ENCODE measurements at regions not wholly inside any gene's neighbourhood (a gene's known extent, or its start where the extent isn't known, plus 50 kb on each side); places are given as distances from the start of the nearest gene placed in this dataset.

GRCh38 chr2:22697054-22697788, 687.8 kb upstream of the KLHL29 start:
- Histone ChIP-seq H4K20me1 (ENCODE audit: low read depth, low read length) (no peaks in the 10 kb centered on the region), H3K27ac (ENCODE audit: low read depth, low read length) (no peak overlapping the region), H2AFZ (ENCODE audit: low read depth, low read length, severe bottlenecking) (no peak overlapping the region), H3K4me3 (ENCODE audit: insufficient read depth, low read length, poor library complexity, severe bottlenecking) (no peak overlapping the region), H3K9me2 (replicated peaks; ENCODE audit: insufficient read depth, low read length) (no peaks in the 10 kb centered on the region), H3K4me2 (ENCODE audit: low read depth, low read length, poor library complexity, severe bottlenecking) (no peak overlapping the region), H3K79me2 (ENCODE audit: insufficient read depth, low read length) (no peaks in the 10 kb centered on the region), H3F3A (ENCODE audit: insufficient read depth) (no peaks in the 10 kb centered on the region), H3K9ac (ENCODE audit: low read length) (no peak overlapping the region), H3K27me3 (ENCODE audit: low read length) (no peaks in the 10 kb centered on the region), H3K36me3 (ENCODE audit: low read length) (no peaks in the 10 kb centered on the region), H3K9me3 (ENCODE audit: insufficient read depth, low read length) (no peaks in the 10 kb centered on the region)
- TF ChIP-seq, protein P1, sequence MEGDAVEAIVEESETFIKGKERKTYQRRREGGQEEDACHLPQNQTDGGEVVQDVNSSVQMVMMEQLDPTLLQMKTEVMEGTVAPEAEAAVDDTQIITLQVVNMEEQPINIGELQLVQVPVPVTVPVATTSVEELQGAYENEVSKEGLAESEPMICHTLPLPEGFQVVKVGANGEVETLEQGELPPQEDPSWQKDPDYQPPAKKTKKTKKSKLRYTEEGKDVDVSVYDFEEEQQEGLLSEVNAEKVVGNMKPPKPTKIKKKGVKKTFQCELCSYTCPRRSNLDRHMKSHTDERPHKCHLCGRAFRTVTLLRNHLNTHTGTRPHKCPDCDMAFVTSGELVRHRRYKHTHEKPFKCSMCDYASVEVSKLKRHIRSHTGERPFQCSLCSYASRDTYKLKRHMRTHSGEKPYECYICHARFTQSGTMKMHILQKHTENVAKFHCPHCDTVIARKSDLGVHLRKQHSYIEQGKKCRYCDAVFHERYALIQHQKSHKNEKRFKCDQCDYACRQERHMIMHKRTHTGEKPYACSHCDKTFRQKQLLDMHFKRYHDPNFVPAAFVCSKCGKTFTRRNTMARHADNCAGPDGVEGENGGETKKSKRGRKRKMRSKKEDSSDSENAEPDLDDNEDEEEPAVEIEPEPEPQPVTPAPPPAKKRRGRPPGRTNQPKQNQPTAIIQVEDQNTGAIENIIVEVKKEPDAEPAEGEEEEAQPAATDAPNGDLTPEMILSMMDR (IDR thresholded peaks at IDR 0.05; ENCODE audit: insufficient read depth, low read length, poor library complexity, severe bottlenecking), result no peak
- no peak for TF ChIP-seq EZH2phosphoT487 (conservative IDR thresholded peaks at IDR 0.05; ENCODE audit: low read length)

GRCh38 chr2:22701561-22702160, 683.3 kb upstream of the KLHL29 start:
- Histone ChIP-seq H3F3A (ENCODE audit: insufficient read depth) (no peaks in the 10 kb centered on the region), H3K9ac (ENCODE audit: low read length) (no peak overlapping the region), H3K4me2 (ENCODE audit: low read depth, low read length, poor library complexity, severe bottlenecking) (no peak overlapping the region), H3K9me2 (replicated peaks; ENCODE audit: insufficient read depth, low read length) (no peaks in the 10 kb centered on the region), H3K9me3 (ENCODE audit: insufficient read depth, low read length) (no peaks in the 10 kb centered on the region), H4K20me1 (ENCODE audit: low read depth, low read length) (no peaks in the 10 kb centered on the region), H3K27ac (ENCODE audit: low read depth, low read length) (no peak overlapping the region), H3K4me3 (ENCODE audit: insufficient read depth, low read length, poor library complexity, severe bottlenecking) (no peak overlapping the region), H3K27me3 (ENCODE audit: low read length) (no peaks in the 10 kb centered on the region), H3K36me3 (ENCODE audit: low read length) (no peaks in the 10 kb centered on the region), H2AFZ (ENCODE audit: low read depth, low read length, severe bottlenecking) (no peak overlapping the region), H3K79me2 (ENCODE audit: insufficient read depth, low read length) (no peaks in the 10 kb centered on the region)
- TF ChIP-seq EZH2phosphoT487 (conservative IDR thresholded peaks at IDR 0.05; ENCODE audit: low read length), result no peak
- TF ChIP-seq, protein P1 (IDR thresholded peaks at IDR 0.05; ENCODE audit: insufficient read depth, low read length, poor library complexity, severe bottlenecking), result no peak

GRCh38 chr2:22703286-22703920, 681.6 kb upstream of the KLHL29 start:
- Histone ChIP-seq H3K9ac (ENCODE audit: low read length) (no peak overlapping the region), H3F3A (ENCODE audit: insufficient read depth) (no peaks in the 10 kb centered on the region), H3K27me3 (ENCODE audit: low read length) (no peaks in the 10 kb centered on the region), H3K4me2 (ENCODE audit: low read depth, low read length, poor library complexity, severe bottlenecking) (no peak overlapping the region), H3K9me3 (ENCODE audit: insufficient read depth, low read length) (no peaks in the 10 kb centered on the region), H3K4me3 (ENCODE audit: insufficient read depth, low read length, poor library complexity, severe bottlenecking) (no peak overlapping the region), H3K9me2 (replicated peaks; ENCODE audit: insufficient read depth, low read length) (no peaks in the 10 kb centered on the region), H3K27ac (ENCODE audit: low read depth, low read length) (no peak overlapping the region), H4K20me1 (ENCODE audit: low read depth, low read length) (no peaks in the 10 kb centered on the region), H2AFZ (ENCODE audit: low read depth, low read length, severe bottlenecking) (no peak overlapping the region), H3K79me2 (ENCODE audit: insufficient read depth, low read length) (no peaks in the 10 kb centered on the region), H3K36me3 (ENCODE audit: low read length) (no peaks in the 10 kb centered on the region)
- TF ChIP-seq, protein P1 (IDR thresholded peaks at IDR 0.05; ENCODE audit: insufficient read depth, low read length, poor library complexity, severe bottlenecking), result no peak
- no peak for TF ChIP-seq EZH2phosphoT487 (conservative IDR thresholded peaks at IDR 0.05; ENCODE audit: low read length)
